ENCODE measurements at regions not wholly inside any gene's neighbourhood (a gene's known extent, or its start where the extent isn't known, plus 50 kb on each side); places are given as distances from the start of the nearest gene placed in this dataset.
"Not testable (repeated sequence)": the region's sequence is repeated elsewhere in the genome, so short reads cannot be mapped to it uniquely, and the experiment has no call there.

- ChIA-PET CTCF (no interaction called here), POLR2A (no interaction called here)
- H3K9me3 ChIP-seq (ENCODE audit: control extremely low read depth in 1 of 3, control insufficient read depth in 2 of 3, insufficient read depth in 1 of 3, low read length in 2 of 3) = peaks cover 0 to 2% (median 0%) of the 10 kb centered on the region in 3 donors
- no peak overlapping the region for H3K9ac ChIP-seq (ENCODE audit: low read length)
- no peak for TF ChIP-seq EZH2 (IDR thresholded peaks at IDR 0.05; ENCODE audit: borderline replicate concordance, insufficient read depth, low read depth, low read length, poor library complexity, severe bottlenecking)
- TF ChIP-seq CTCF (IDR thresholded peaks at IDR 0.05) = no peak
- WGBS (ENCODE audit: insufficient coverage) = 80% methylated on average over 1 of the region's 1 CpG
- no peaks in the 10 kb centered on the region for H4K20me1 ChIP-seq (ENCODE audit: control insufficient read depth, insufficient read depth, low read length, poor library complexity, severe bottlenecking)
- no peaks in the 10 kb centered on the region for H3K36me3 ChIP-seq (replicated peaks in 1 of 2; ENCODE audit: control extremely low read depth in 1 of 2, control insufficient read depth in 1 of 2, extremely low read depth in 1 of 2, insufficient read depth in 2 of 2, low read length in 1 of 2)
- ATAC-seq (ENCODE audit: low read depth) (no peak), DNase-seq (no peak)
- intact Hi-C loops (cut with micrococcal nuclease) = no loop called here
- no peaks in the 10 kb centered on the region for H3K4me1 ChIP-seq (ENCODE audit: control insufficient read depth in 2 of 2, insufficient read depth in 2 of 2, low read length in 2 of 2)
- H3K27me3 ChIP-seq (replicated peaks in 1 of 4; ENCODE audit: control extremely low read depth in 1 of 4, control insufficient read depth in 3 of 4, insufficient read depth in 4 of 4, low read length in 3 of 4) = peaks cover 0 to 3% (median 0%) of the 10 kb centered on the region in 4 experiments
- Mint-ChIP-seq H3K4me3 (no peak overlapping the region), H3K27ac (no peak overlapping the region), H3K4me1 (no peaks in the 10 kb centered on the region), H3K9me3 (ENCODE audit: insufficient read depth) (no peaks in the 10 kb centered on the region), H3K27me3 (peaks cover 3% of the 10 kb centered on the region)
- no peak overlapping the region for H3K4me2 ChIP-seq (replicated peaks; ENCODE audit: low read depth, low read length, poor library complexity, severe bottlenecking)
- no peak overlapping the region for H2AFZ ChIP-seq (ENCODE audit: insufficient read depth, low read depth, low read length, poor library complexity, severe bottlenecking)
- H3K79me2 ChIP-seq (ENCODE audit: control insufficient read depth, insufficient read depth, low read length) = no peaks in the 10 kb centered on the region
- no peak overlapping the region for H3K27ac ChIP-seq (ENCODE audit: low read length in 2 of 2)
- H3K4me3 ChIP-seq (ENCODE audit: control extremely low read depth in 1 of 5, extremely low read depth in 1 of 5, insufficient read depth in 1 of 5, low read depth in 2 of 5, low read length in 4 of 5) = no peak overlapping the region
Measured at GRCh38 chr6:145567684-145568252, 167.6 kb downstream of the EPM2A start.

- Mint-ChIP-seq H3K27ac (no peak overlapping the region), H3K4me1 (no peaks in the 10 kb centered on the region), H3K27me3 (no peaks in the 10 kb centered on the region), H3K9me3 (ENCODE audit: insufficient read depth) (peaks cover 2% of the 10 kb centered on the region), H3K4me3 (no peak overlapping the region)
- H3K79me2 ChIP-seq (ENCODE audit: control insufficient read depth, insufficient read depth, low read length) = no peaks in the 10 kb centered on the region
- intact Hi-C loops (cut with micrococcal nuclease) = no loop called here
- no peak overlapping the region for H3K4me2 ChIP-seq (replicated peaks; ENCODE audit: low read depth, low read length, poor library complexity, severe bottlenecking)
- H3K36me3 ChIP-seq (replicated peaks in 1 of 2; ENCODE audit: control extremely low read depth in 1 of 2, control insufficient read depth in 1 of 2, extremely low read depth in 1 of 2, insufficient read depth in 2 of 2, low read length in 1 of 2) = no peaks in the 10 kb centered on the region
- no peak for TF ChIP-seq CTCF (IDR thresholded peaks at IDR 0.05)
- TF ChIP-seq EZH2 (IDR thresholded peaks at IDR 0.05; ENCODE audit: borderline replicate concordance, insufficient read depth, low read depth, low read length, poor library complexity, severe bottlenecking) = no peak
- ATAC-seq (ENCODE audit: low read depth) (no peak), DNase-seq (no peak)
- no peaks in the 10 kb centered on the region for H4K20me1 ChIP-seq (ENCODE audit: control insufficient read depth, insufficient read depth, low read length, poor library complexity, severe bottlenecking)
- no peak overlapping the region for H3K4me3 ChIP-seq (ENCODE audit: control extremely low read depth in 1 of 5, extremely low read depth in 1 of 5, insufficient read depth in 1 of 5, low read depth in 2 of 5, low read length in 4 of 5)
- WGBS (ENCODE audit: insufficient coverage) = 60% methylated on average over 2 of the region's 3 CpGs
- no peaks in the 10 kb centered on the region for H3K4me1 ChIP-seq (ENCODE audit: control insufficient read depth in 2 of 2, insufficient read depth in 2 of 2, low read length in 2 of 2)
- no peak overlapping the region for H3K27ac ChIP-seq (ENCODE audit: low read length in 2 of 2)
- peaks cover 0 to 2% (median 1%) of the 10 kb centered on the region in 3 donors for H3K9me3 ChIP-seq (ENCODE audit: control extremely low read depth in 1 of 3, control insufficient read depth in 2 of 3, insufficient read depth in 1 of 3, low read length in 2 of 3)
- H2AFZ ChIP-seq (ENCODE audit: insufficient read depth, low read depth, low read length, poor library complexity, severe bottlenecking) = no peak overlapping the region
- CTCF ChIA-PET = no interaction called here
- H3K9ac ChIP-seq (ENCODE audit: low read length) = no peak overlapping the region
- POLR2A ChIA-PET = no interaction called here
- H3K27me3 ChIP-seq (replicated peaks in 1 of 4; ENCODE audit: control extremely low read depth in 1 of 4, control insufficient read depth in 3 of 4, insufficient read depth in 4 of 4, low read length in 3 of 4) = peaks cover 0 to 3% (median 0%) of the 10 kb centered on the region in 4 experiments
Measured at GRCh38 chr6:145569140-145569539, 166.2 kb downstream of the EPM2A start.

- H3K27me3 ChIP-seq (replicated peaks in 1 of 4; ENCODE audit: control extremely low read depth in 1 of 4, control insufficient read depth in 3 of 4, insufficient read depth in 4 of 4, low read length in 3 of 4); CTCF ChIA-PET; ATAC-seq (ENCODE audit: low read depth); intact Hi-C loops (cut with micrococcal nuclease); H3K4me3 Mint-ChIP-seq; DNase-seq; H3K9me3 Mint-ChIP-seq (ENCODE audit: insufficient read depth); H3K4me2 ChIP-seq (replicated peaks; ENCODE audit: low read depth, low read length, poor library complexity, severe bottlenecking); H3K4me1 ChIP-seq (ENCODE audit: control insufficient read depth in 2 of 2, insufficient read depth in 2 of 2, low read length in 2 of 2); H3K79me2 ChIP-seq (ENCODE audit: control insufficient read depth, insufficient read depth, low read length); H3K27ac ChIP-seq (ENCODE audit: low read length in 2 of 2); POLR2A ChIA-PET; H3K36me3 ChIP-seq (replicated peaks in 1 of 2; ENCODE audit: control extremely low read depth in 1 of 2, control insufficient read depth in 1 of 2, extremely low read depth in 1 of 2, insufficient read depth in 2 of 2, low read length in 1 of 2); H3K27ac Mint-ChIP-seq; H4K20me1 ChIP-seq (ENCODE audit: control insufficient read depth, insufficient read depth, low read length, poor library complexity, severe bottlenecking); H3K4me1 Mint-ChIP-seq; H3K4me3 ChIP-seq (ENCODE audit: control extremely low read depth in 1 of 5, extremely low read depth in 1 of 5, insufficient read depth in 1 of 5, low read depth in 2 of 5, low read length in 4 of 5); H3K9me3 ChIP-seq (ENCODE audit: control extremely low read depth in 1 of 3, control insufficient read depth in 2 of 3, insufficient read depth in 1 of 3, low read length in 2 of 3); H3K27me3 Mint-ChIP-seq; H2AFZ ChIP-seq (ENCODE audit: insufficient read depth, low read depth, low read length, poor library complexity, severe bottlenecking); H3K9ac ChIP-seq (ENCODE audit: low read length): not testable (repeated sequence)
- WGBS (ENCODE audit: insufficient coverage) = no CpG with 5 or more reads among the region's 1 CpG
Measured at GRCh38 chr6:145570336-145570735, 165.0 kb downstream of the EPM2A start.
